H1 (cell line): ENCODE measurements at regions not wholly inside any gene's neighbourhood (a gene's known extent, or its start where the extent isn't known, plus 50 kb on each side); places are given as distances from the start of the nearest gene placed in this dataset.
A peak's percentile ranks its signal among the peaks of the same experiment; 100 is the strongest.

Source experiments
- CTCF ChIA-PET: fragments of 300-600 bp; sonication (Branson Sonifier 250); formaldehyde crosslinking; loops from one replicate; lab custom pipeline; 2021; ENCODE audit not compliant: partially characterized antibody; lab: Charles Lee
- POLR2A ChIA-PET: fragments of 300-600 bp; sonication (Branson Sonifier 250); formaldehyde crosslinking; loops from one replicate; lab custom pipeline; 2021; ENCODE audit warnings: inconsistent platforms; ENCODE audit not compliant: partially characterized antibody; lab: Charles Lee
- DNase-seq, 2 experiments: peaks; one replicate each; pipeline versions ENCODE4 v3.0.0 to v3.0.0-alpha.2; 2010 to 2022; ENCODE audit warnings: low spot score in 2 of 2, low read depth in 1 of 2, mixed read lengths in 1 of 2
- FAIRE-seq: peaks from 2 replicates; lab custom pipeline; 2011; peaks lifted over from hg19 to GRCh38; lab: Jason Lieb, UNC
- H2AFZ ChIP-seq: 2 replicates; pipeline ENCODE4 v1.8.1; 2012; ENCODE audit warnings: low read length, inconsistent platforms
- H2AK5ac ChIP-seq: 2 replicates; pipeline ENCODE4 v1.6.1; 2013; ENCODE audit warnings: low read depth, low read length
- H2BK120ac ChIP-seq: replicated peaks from 2 replicates; pipeline ENCODE3; 2013; ENCODE audit warnings: low read depth, low read length, inconsistent platforms
- H2BK12ac ChIP-seq: 2 replicates; pipeline ENCODE4 v1.6.1; 2013; ENCODE audit warnings: low read depth, low read length
- H2BK15ac ChIP-seq: 2 replicates; pipeline ENCODE4 v1.6.1; 2013; ENCODE audit warnings: low read length
- H2BK20ac ChIP-seq: 2 replicates; pipeline ENCODE4 v1.6.1; 2013; ENCODE audit warnings: low read length
- H2BK5ac ChIP-seq: 2 replicates; pipeline ENCODE4 v1.6.1; 2013; ENCODE audit warnings: low read depth, low read length
- H3K14ac ChIP-seq: 2 replicates; pipeline ENCODE4 v1.6.1; 2013; ENCODE audit warnings: inconsistent platforms; ENCODE audit not compliant: insufficient read length
- H3K18ac ChIP-seq: 2 replicates; pipeline ENCODE4 v1.6.1; 2013; ENCODE audit warnings: low read length; ENCODE audit errors: extremely low read depth
- H3K23ac ChIP-seq: 2 replicates; pipeline ENCODE4 v1.6.1; 2013; ENCODE audit warnings: inconsistent platforms; ENCODE audit not compliant: insufficient read length
- H3K23me2 ChIP-seq: 2 replicates; pipeline ENCODE4 v1.6.1; 2013; ENCODE audit warnings: low read depth, low read length
- H3K27ac ChIP-seq: 2 replicates; pipeline ENCODE4 v1.6.1; 2011; ENCODE audit warnings: low read depth, low read length, inconsistent platforms
- H3K27me3 ChIP-seq, 4 experiments: replicated peaks in 1 of 4; 1 replicate in 1 of 4; 2 replicates in 3 of 4; pipeline versions ENCODE4 v1.6.1 to v1.8.1; 2011 to 2013; ENCODE audit warnings: low read length in 3 of 4, mild to moderate bottlenecking in 3 of 4, inconsistent platforms in 2 of 4, mixed read lengths in 2 of 4, moderate library complexity in 1 of 4; ENCODE audit not compliant: control insufficient read depth in 3 of 4, insufficient read depth in 3 of 4; ENCODE audit errors: extremely low read depth in 1 of 4
- H3K36me3 ChIP-seq, 4 experiments: 2 replicates each; pipeline versions ENCODE4 v1.6.1 to v1.8.1; 2011 to 2013; ENCODE audit warnings: mild to moderate bottlenecking in 4 of 4, low read length in 3 of 4, moderate library complexity in 2 of 4, control low read depth in 1 of 4, inconsistent platforms in 1 of 4; ENCODE audit not compliant: insufficient read depth in 4 of 4, control insufficient read depth in 2 of 4
- H3K4ac ChIP-seq: replicated peaks from 2 replicates; pipeline ENCODE3; 2013; ENCODE audit warnings: low read length, low read depth, mixed read lengths, inconsistent platforms; ENCODE audit not compliant: insufficient read length
- H3K4me1 ChIP-seq, 4 experiments: replicated peaks in 1 of 4; 1 replicate in 1 of 4; 2 replicates in 3 of 4; pipeline versions ENCODE4 v1.6.1 to v1.8.1; 2011 to 2013; ENCODE audit warnings: low read length in 3 of 4, inconsistent platforms in 2 of 4, mixed read lengths in 1 of 4; ENCODE audit not compliant: insufficient read depth in 4 of 4, control insufficient read depth in 3 of 4
- H3K4me2 ChIP-seq, 2 experiments: 2 replicates each; pipeline versions ENCODE4 v1.6.1 to v1.8.1; 2011 to 2013; ENCODE audit warnings: low read depth in 2 of 2, low read length in 2 of 2, control low read depth in 1 of 2, inconsistent platforms in 1 of 2, mild to moderate bottlenecking in 1 of 2; ENCODE audit not compliant: insufficient read depth in 1 of 2
- H3K4me3 ChIP-seq, 4 experiments: fragments of 200-600, 300-600 bp in 1 of 4; sonication (generic), shearing (Covaris generic), sonication (Bioruptor Twin) in 1 of 4; 2 replicates each; pipeline versions ENCODE4 v1.5.1 to v1.8.1; 2011 to 2016; ENCODE audit warnings: low read length in 4 of 4, low read depth in 3 of 4, control low read depth in 2 of 4, inconsistent platforms in 2 of 4, mild to moderate bottlenecking in 2 of 4, mixed read lengths in 1 of 4, moderate library complexity in 1 of 4; ENCODE audit not compliant: insufficient read depth in 2 of 4; ENCODE audit errors: extremely low read depth in 1 of 4
- H3K56ac ChIP-seq: replicated peaks from 2 replicates; pipeline ENCODE3; 2013; ENCODE audit warnings: low read depth, mild to moderate bottlenecking, mixed read lengths, low read length, inconsistent platforms; ENCODE audit not compliant: insufficient read length
- H3K79me1 ChIP-seq: 2 replicates; pipeline ENCODE4 v1.6.1; 2013; ENCODE audit warnings: low read depth, low read length, control low read depth
- H3K79me2 ChIP-seq, 2 experiments: 2 replicates each; pipeline versions ENCODE4 v1.6.1 to v1.8.1; 2012 to 2013; ENCODE audit warnings: low read length in 2 of 2, mild to moderate bottlenecking in 2 of 2, inconsistent platforms in 1 of 2; ENCODE audit not compliant: insufficient read depth in 2 of 2, control insufficient read depth in 1 of 2
- H3K9ac ChIP-seq, 4 experiments: replicated peaks in 1 of 4; 1 replicate in 1 of 4; 2 replicates in 3 of 4; pipeline versions ENCODE4 v1.6.1 to v1.8.1; 2011 to 2013; ENCODE audit warnings: low read depth in 3 of 4, low read length in 3 of 4, control low read depth in 2 of 4, mild to moderate bottlenecking in 2 of 4, moderate library complexity in 2 of 4, inconsistent platforms in 1 of 4; ENCODE audit errors: extremely low read depth in 1 of 4
- H3K9me3 ChIP-seq, 2 experiments: 2 replicates each; pipeline versions ENCODE4 v1.6.1 to v1.8.1; 2012 to 2013; ENCODE audit warnings: mild to moderate bottlenecking in 2 of 2, moderate library complexity in 2 of 2, control low read depth in 1 of 2, inconsistent platforms in 1 of 2, low read depth in 1 of 2, low read length in 1 of 2, mixed read lengths in 1 of 2; ENCODE audit not compliant: insufficient read depth in 2 of 2
- H4K20me1 ChIP-seq, 2 experiments: replicated peaks in 1 of 2; 2 replicates each; pipeline versions ENCODE3 to v1.8.1; 2011 to 2013; ENCODE audit warnings: inconsistent platforms in 2 of 2, low read length in 2 of 2, mild to moderate bottlenecking in 1 of 2; ENCODE audit not compliant: insufficient read depth in 2 of 2, control insufficient read depth in 1 of 2
- H4K5ac ChIP-seq: 2 replicates; pipeline ENCODE4 v1.6.1; 2013; ENCODE audit warnings: low read length, low read depth, mixed read lengths, inconsistent platforms; ENCODE audit not compliant: insufficient read length
- H4K8ac ChIP-seq: 2 replicates; pipeline ENCODE4 v1.8.0; 2013; ENCODE audit warnings: mild to moderate bottlenecking, moderate library complexity, low read length, inconsistent platforms; ENCODE audit not compliant: insufficient read depth; ENCODE audit errors: extremely low read depth
- H4K91ac ChIP-seq: replicated peaks from 2 replicates; pipeline ENCODE3; 2013; ENCODE audit warnings: low read length, mixed read lengths, inconsistent platforms; ENCODE audit not compliant: insufficient read length
- CEBPB ChIP-seq: IDR thresholded peaks from 2 replicates; pipeline ENCODE4 v1.6.1; 2012; ENCODE audit warnings: low read depth, low read length
- EGR1 ChIP-seq: IDR thresholded peaks from 2 replicates; pipeline ENCODE4 v1.6.1; 2011; ENCODE audit warnings: low read depth, low read length, borderline replicate concordance
- GTF2F1 ChIP-seq: IDR thresholded peaks from 2 replicates; pipeline ENCODE4 v1.6.1; 2012; ENCODE audit warnings: low read depth, low read length, improper control_type of control experiment, borderline replicate concordance
- HDAC2 ChIP-seq, 2 experiments: fragments of 300-600 bp in 1 of 2; sonication (generic) in 1 of 2; IDR thresholded peaks; 2 replicates each; pipeline ENCODE4 v1.6.1; 2011 to 2012; ENCODE audit warnings: low read depth in 2 of 2, low read length in 2 of 2, mild to moderate bottlenecking in 2 of 2, moderate library complexity in 2 of 2, borderline replicate concordance in 1 of 2, inconsistent platforms in 1 of 2
- RAD21 ChIP-seq, 2 experiments: IDR thresholded peaks in 1 of 2; conservative IDR thresholded peaks in 1 of 2; 2 replicates each; pipeline ENCODE4 v1.6.1; 2011; ENCODE audit warnings: low read depth in 2 of 2, low read length in 2 of 2, improper control_type of control experiment in 1 of 2, inconsistent platforms in 1 of 2, mild to moderate bottlenecking in 1 of 2, moderate library complexity in 1 of 2
- RNF2 ChIP-seq: fragments of 200-900, 300-1000 bp; sonication (generic); IDR thresholded peaks from 2 replicates; pipeline ENCODE4 v1.7.1; 2016; ENCODE audit warnings: borderline replicate concordance, low read depth, mild to moderate bottlenecking, antibody characterized with exemption, low read length; ENCODE audit not compliant: poor library complexity, severe bottlenecking; ENCODE audit errors: missing control alignments
- SIN3A ChIP-seq, 2 experiments: IDR thresholded peaks in 1 of 2; conservative IDR thresholded peaks in 1 of 2; 2 replicates each; pipeline ENCODE4 v1.6.1; 2011 to 2012; ENCODE audit warnings: low read length in 2 of 2, improper control_type of control experiment in 1 of 2, low read depth in 1 of 2, mild to moderate bottlenecking in 1 of 2
- SP2 ChIP-seq: IDR thresholded peaks from 2 replicates; pipeline ENCODE4 v1.6.1; 2012; ENCODE audit warnings: mild to moderate bottlenecking, low read length, inconsistent platforms
- TAF7 ChIP-seq: optimal IDR thresholded peaks from 2 replicates; pipeline ENCODE3; 2011; ENCODE audit warnings: low read depth, mild to moderate bottlenecking, inconsistent platforms, low read length, moderate library complexity, borderline replicate concordance
- TEAD4 ChIP-seq: IDR thresholded peaks from 2 replicates; pipeline ENCODE4 v1.6.1; 2012; ENCODE audit warnings: low read depth, low read length, inconsistent platforms, mixed read lengths
- TF ChIP-seq, protein P1 (sequence below): IDR thresholded peaks from 2 replicates; pipeline ENCODE4 v1.6.1; 2012; ENCODE audit warnings: low read length, inconsistent platforms
- TF ChIP-seq, protein P2 (sequence below): IDR thresholded peaks from 2 replicates; pipeline ENCODE4 v1.6.1; 2012; ENCODE audit warnings: inconsistent platforms

GRCh38 chr5:161094411-161094810, 242.4 kb upstream of the ATP10B start:
- no peak overlapping the region for H3K56ac ChIP-seq
- H2BK15ac ChIP-seq = no peak overlapping the region
- no peak overlapping the region for H3K23ac ChIP-seq
- no peak overlapping the region for H4K91ac ChIP-seq
- DNase-seq (no peak), FAIRE-seq (no peak)
- no peak overlapping the region for H2BK20ac ChIP-seq
- H3K18ac ChIP-seq = no peak overlapping the region
- H3K23me2 ChIP-seq = no peaks in the 10 kb centered on the region
- H2AK5ac ChIP-seq = no peak overlapping the region
- H3K4ac ChIP-seq = no peak overlapping the region
- POLR2A ChIA-PET = no interaction called here
- no peak overlapping the region for H3K9ac ChIP-seq
- H2BK5ac ChIP-seq = no peak overlapping the region
- H3K14ac ChIP-seq = no peak overlapping the region
- H4K8ac ChIP-seq = no peak overlapping the region
- H3K4me1 ChIP-seq = no peaks in the 10 kb centered on the region
- no peak overlapping the region for H3K27ac ChIP-seq
- H2BK12ac ChIP-seq = no peak overlapping the region
- H3K9me3 ChIP-seq = no peaks in the 10 kb centered on the region
- no peak overlapping the region for H3K4me3 ChIP-seq
- no peaks in the 10 kb centered on the region for H3K36me3 ChIP-seq
- 0 out of 2 replicates have a peak overlapping the region, but pooled peaks have one; percentile 53 for H2AFZ ChIP-seq
- no peak overlapping the region for H2BK120ac ChIP-seq
- CTCF ChIA-PET = interaction anchor here (1.7 kb wide), 1 partner anchor 25 kb away, joined by 4 read pairs; no protein-coding TSS in a partner anchor
- no peaks in the 10 kb centered on the region for H3K27me3 ChIP-seq
- no peaks in the 10 kb centered on the region for H3K79me1 ChIP-seq
- no peak overlapping the region for H3K4me2 ChIP-seq
- H3K79me2 ChIP-seq = no peaks in the 10 kb centered on the region
- H4K20me1 ChIP-seq = no peaks in the 10 kb centered on the region
- H4K5ac ChIP-seq = no peak overlapping the region
- TF ChIP-seq TEAD4 (no peak), SIN3A (conservative IDR thresholded peaks at IDR 0.05 in 1 of 2, IDR thresholded peaks at IDR 0.05 in 1 of 2; ENCODE audit: low read depth in 1 of 2, low read length in 2 of 2) (no peak), SP2 (no peak), CEBPB (no peak), RAD21 (IDR thresholded peaks at IDR 0.05 in 1 of 2, conservative IDR thresholded peaks at IDR 0.05 in 1 of 2; ENCODE audit: low read depth in 2 of 2, low read length in 2 of 2) (no peak), TAF7 (no peak), GTF2F1 (no peak), RNF2 (no peak), EGR1 (no peak), HDAC2 (IDR thresholded peaks at IDR 0.05; ENCODE audit: borderline replicate concordance in 1 of 2, low read depth in 2 of 2, low read length in 2 of 2) (no peak)
- TF ChIP-seq, protein P1, sequence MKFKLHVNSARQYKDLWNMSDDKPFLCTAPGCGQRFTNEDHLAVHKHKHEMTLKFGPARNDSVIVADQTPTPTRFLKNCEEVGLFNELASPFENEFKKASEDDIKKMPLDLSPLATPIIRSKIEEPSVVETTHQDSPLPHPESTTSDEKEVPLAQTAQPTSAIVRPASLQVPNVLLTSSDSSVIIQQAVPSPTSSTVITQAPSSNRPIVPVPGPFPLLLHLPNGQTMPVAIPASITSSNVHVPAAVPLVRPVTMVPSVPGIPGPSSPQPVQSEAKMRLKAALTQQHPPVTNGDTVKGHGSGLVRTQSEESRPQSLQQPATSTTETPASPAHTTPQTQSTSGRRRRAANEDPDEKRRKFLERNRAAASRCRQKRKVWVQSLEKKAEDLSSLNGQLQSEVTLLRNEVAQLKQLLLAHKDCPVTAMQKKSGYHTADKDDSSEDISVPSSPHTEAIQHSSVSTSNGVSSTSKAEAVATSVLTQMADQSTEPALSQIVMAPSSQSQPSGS = no peak
- TF ChIP-seq, protein P2, sequence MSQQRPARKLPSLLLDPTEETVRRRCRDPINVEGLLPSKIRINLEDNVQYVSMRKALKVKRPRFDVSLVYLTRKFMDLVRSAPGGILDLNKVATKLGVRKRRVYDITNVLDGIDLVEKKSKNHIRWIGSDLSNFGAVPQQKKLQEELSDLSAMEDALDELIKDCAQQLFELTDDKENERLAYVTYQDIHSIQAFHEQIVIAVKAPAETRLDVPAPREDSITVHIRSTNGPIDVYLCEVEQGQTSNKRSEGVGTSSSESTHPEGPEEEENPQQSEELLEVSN = no peak
